Fibroblast of pulmonary artery (primary cell): ENCODE measurements at regions not wholly inside any gene's neighbourhood (a gene's known extent, or its start where the extent isn't known, plus 50 kb on each side); places are given as distances from the start of the nearest gene placed in this dataset.
A peak's percentile ranks its signal among the peaks of the same experiment; 100 is the strongest.

Experiments
- DNase-seq: peaks from one replicate; pipeline ENCODE4 v3.0.0-alpha.2; 2010; ENCODE audit warnings: low read depth
- H3K4me3 ChIP-seq: replicated peaks from 2 replicates; pipeline ENCODE4 v1.5.1; 2011; ENCODE audit warnings: low read depth, mild to moderate bottlenecking, control low read depth, low read length, moderate library complexity
- CTCF ChIP-seq: IDR thresholded peaks from 2 replicates; pipeline ENCODE4 v1.5.1; 2011; ENCODE audit warnings: mild to moderate bottlenecking, control low read depth, low read length, inconsistent platforms; ENCODE audit errors: missing control alignments

GRCh38 chr6:144928847-144929246 is 643.7 kb downstream of the UTRN start:
- H3K4me3 ChIP-seq: no peak overlapping the region
- no peak for TF ChIP-seq CTCF
- DNase-seq: no peak

- no peak for DNase-seq
- TF ChIP-seq CTCF: no peak
- H3K4me3 ChIP-seq: no peak overlapping the region
Measured at GRCh38 chr6:144929262-144929661, 644.1 kb downstream of the UTRN start.

DNA sequence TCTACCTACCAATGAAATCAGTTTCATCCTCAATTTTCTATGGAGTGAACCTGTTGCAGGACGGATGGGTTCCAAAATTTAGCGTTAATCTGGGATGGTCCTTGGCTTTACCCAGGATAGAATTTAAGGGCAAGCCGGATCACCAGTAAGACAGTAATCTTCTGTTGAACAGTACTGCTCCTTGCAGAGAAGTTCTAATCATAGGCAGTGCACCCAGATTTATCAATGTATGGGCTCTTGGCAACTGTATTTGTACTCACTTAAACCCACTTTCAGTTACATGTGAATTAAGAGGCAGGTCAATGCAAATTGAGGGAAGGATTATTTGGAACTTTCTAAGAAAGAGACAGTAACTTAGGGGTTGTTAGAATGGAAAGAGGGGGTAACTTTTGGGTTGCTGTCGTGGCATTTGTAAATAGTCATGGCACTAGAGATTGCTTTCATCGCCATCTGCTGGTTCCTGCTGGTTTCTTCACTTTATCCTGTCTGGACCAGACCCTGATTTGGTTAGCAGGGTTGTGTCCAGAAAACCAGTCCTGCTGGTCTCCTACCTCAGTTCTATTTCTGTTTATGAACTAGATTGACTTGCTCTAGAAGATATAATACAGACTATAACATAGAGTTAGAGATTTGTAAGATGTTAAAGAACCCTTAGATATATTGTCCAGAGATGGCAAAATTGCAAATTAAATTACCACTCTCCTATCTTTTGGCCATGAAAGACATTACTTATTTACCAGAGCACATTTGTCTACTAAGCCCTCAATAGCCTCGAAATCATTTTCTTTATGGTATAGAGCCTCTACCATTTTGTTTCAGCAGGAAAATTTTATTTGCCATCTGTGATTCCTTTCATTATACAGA is 646.3 kb downstream of the UTRN start:
- TF ChIP-seq CTCF: peak; percentile 81
- peak; percentile 58 for DNase-seq
- H3K4me3 ChIP-seq: no peak overlapping the region

- no peak overlapping the region for H3K4me3 ChIP-seq
- DNase-seq: no peak
- no peak for TF ChIP-seq CTCF
Measured at GRCh38 chr6:144932621-144933020, 647.5 kb downstream of the UTRN start.

DNA sequence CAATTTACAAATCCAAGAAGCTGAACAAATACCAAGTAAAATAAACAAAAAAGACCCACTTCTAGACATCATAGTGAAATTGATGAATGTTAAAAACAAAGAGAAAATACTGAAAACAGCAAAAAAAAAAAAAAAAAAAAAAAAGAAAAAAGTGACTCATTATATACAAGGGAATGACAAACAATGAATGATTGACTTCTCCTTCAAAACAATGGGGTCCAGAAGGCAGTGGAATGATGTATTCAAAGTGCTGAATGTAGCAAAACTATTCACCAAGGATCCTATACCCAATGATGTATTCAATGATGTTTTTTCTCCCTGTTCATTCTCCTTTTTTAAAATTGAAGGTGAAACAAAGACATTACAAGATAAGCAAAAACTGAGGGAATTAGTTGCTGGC is 650.0 kb downstream of the UTRN start:
- TF ChIP-seq CTCF: no peak
- H3K4me3 ChIP-seq: no peak overlapping the region
- no peak for DNase-seq

- no peak overlapping the region for H3K4me3 ChIP-seq
- DNase-seq: no peak
- no peak for TF ChIP-seq CTCF
Measured at GRCh38 chr6:144935661-144936060, 650.5 kb downstream of the UTRN start.

DNA sequence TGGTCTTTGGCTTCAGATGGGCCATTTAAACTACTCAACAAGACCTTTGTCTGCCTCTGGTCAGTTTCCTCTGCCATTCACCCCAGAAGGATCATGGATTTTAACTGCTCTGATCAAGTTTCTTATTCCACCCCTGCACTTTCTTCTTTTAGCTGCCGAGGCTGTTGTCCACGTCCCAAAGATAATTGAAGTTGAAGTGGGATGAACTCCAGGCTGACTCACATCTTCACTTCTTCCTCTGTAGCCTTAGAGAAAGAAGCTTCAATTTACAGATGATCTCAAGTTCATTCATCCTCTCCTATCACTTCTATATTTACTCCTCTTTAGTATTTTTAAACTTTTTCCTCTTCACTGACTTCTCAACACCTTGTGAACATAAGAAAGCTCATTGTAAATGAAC is 651.6 kb downstream of the UTRN start:
- H3K4me3 ChIP-seq: no peak overlapping the region
- DNase-seq: no peak
- TF ChIP-seq CTCF: no peak
